ENCODE measurements at regions not wholly inside any gene's neighbourhood (a gene's known extent, or its start where the extent isn't known, plus 50 kb on each side); places are given as distances from the start of the nearest gene placed in this dataset.

DNA sequence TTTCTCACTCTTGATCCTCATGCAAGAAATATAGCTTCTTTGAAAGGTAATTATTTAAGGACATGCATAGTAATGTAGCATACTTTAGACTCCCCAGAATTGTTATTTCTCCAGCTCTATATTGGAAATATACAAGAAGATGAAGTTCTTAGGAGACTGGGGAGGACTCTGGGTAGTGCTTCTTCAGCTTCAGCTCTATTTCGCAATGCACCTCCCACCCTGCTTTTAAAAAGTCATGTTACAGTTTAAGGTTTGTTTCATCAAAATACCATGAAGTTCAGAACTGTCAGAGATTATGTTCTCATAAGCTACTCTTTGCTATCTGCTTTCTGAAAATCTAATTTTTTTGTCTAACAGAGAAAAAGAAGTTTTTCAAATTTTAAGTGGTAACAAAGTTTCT is 586.2 kb upstream of the ADGRL4 start:
- Histone ChIP-seq H3K9me3 (ENCODE audit: control insufficient read depth, low read length) (no peaks in the 10 kb centered on the region), H3K27ac (ENCODE audit: low read depth, low read length) (no peak overlapping the region), H3K4me1 (ENCODE audit: control insufficient read depth, insufficient read depth, low read length) (peaks cover 6% of the 10 kb centered on the region), H3K9ac (ENCODE audit: extremely low read depth, low read length, poor library complexity, severe bottlenecking) (no peak overlapping the region), H3K27me3 (ENCODE audit: control insufficient read depth, insufficient read depth, low read length, poor library complexity, severe bottlenecking) (no peaks in the 10 kb centered on the region), H3K4me3 (ENCODE audit: low read length) (no peak overlapping the region), H3K36me3 (ENCODE audit: control insufficient read depth, insufficient read depth, low read length) (no peaks in the 10 kb centered on the region)
- peaks cover 12% of the 10 kb centered on the region for H3K9me3 Mint-ChIP-seq
- DNase-seq: no peak
- WGBS, 2 experiments (ENCODE audit: insufficient coverage in 1 of 2, insufficient read length in 1 of 2): 94% methylated on average over 1 of the region's 1 CpG; no CpG with 5 or more reads in 1 of the 2 experiments
- no peaks in the 10 kb centered on the region for H3K27me3 Mint-ChIP-seq (ENCODE audit: insufficient read depth)
- H3K36me3 Mint-ChIP-seq (ENCODE audit: low read depth): peaks cover 13% of the 10 kb centered on the region
- H3K4me1 Mint-ChIP-seq: peaks cover 24% of the 10 kb centered on the region
- no peak overlapping the region for H3K4me3 Mint-ChIP-seq
- TF ChIP-seq, protein P1, sequence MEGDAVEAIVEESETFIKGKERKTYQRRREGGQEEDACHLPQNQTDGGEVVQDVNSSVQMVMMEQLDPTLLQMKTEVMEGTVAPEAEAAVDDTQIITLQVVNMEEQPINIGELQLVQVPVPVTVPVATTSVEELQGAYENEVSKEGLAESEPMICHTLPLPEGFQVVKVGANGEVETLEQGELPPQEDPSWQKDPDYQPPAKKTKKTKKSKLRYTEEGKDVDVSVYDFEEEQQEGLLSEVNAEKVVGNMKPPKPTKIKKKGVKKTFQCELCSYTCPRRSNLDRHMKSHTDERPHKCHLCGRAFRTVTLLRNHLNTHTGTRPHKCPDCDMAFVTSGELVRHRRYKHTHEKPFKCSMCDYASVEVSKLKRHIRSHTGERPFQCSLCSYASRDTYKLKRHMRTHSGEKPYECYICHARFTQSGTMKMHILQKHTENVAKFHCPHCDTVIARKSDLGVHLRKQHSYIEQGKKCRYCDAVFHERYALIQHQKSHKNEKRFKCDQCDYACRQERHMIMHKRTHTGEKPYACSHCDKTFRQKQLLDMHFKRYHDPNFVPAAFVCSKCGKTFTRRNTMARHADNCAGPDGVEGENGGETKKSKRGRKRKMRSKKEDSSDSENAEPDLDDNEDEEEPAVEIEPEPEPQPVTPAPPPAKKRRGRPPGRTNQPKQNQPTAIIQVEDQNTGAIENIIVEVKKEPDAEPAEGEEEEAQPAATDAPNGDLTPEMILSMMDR (conservative IDR thresholded peaks at IDR 0.05): no peak
- no peak overlapping the region for H3K27ac Mint-ChIP-seq

DNA sequence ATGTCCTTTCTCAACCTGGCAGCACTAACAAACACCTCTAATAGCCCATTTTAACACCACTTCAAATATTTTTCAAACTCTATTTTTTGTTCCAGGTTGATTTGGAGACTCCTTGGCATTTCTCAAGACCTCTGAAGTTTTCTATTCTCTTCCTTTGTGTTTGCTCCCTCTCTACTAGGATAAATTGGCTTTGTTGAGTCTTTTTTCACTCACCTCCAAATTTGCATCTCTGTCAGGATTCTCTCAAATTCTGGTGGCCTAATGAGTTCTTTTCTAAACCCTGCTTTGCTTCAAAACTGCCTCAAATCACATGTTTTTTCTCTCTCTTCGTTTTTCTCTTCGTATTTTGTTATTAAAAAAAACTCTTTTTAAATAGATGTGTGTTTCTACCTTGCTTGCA is 582.2 kb upstream of the ADGRL4 start:
- Histone ChIP-seq H3K9me3 (ENCODE audit: control insufficient read depth, low read length) (peaks cover 19% of the 10 kb centered on the region), H3K4me3 (ENCODE audit: low read length) (no peak overlapping the region), H3K27ac (ENCODE audit: low read depth, low read length) (no peak overlapping the region), H3K9ac (ENCODE audit: extremely low read depth, low read length, poor library complexity, severe bottlenecking) (no peak overlapping the region), H3K27me3 (ENCODE audit: control insufficient read depth, insufficient read depth, low read length, poor library complexity, severe bottlenecking) (no peaks in the 10 kb centered on the region), H3K36me3 (ENCODE audit: control insufficient read depth, insufficient read depth, low read length) (no peaks in the 10 kb centered on the region), H3K4me1 (ENCODE audit: control insufficient read depth, insufficient read depth, low read length) (peaks cover 6% of the 10 kb centered on the region)
- no peak for DNase-seq
- Mint-ChIP-seq H3K4me1 (peaks cover 24% of the 10 kb centered on the region), H3K27ac (peak overlapping the region; percentile 85), H3K27me3 (ENCODE audit: insufficient read depth) (no peaks in the 10 kb centered on the region), H3K9me3 (peaks cover 23% of the 10 kb centered on the region), H3K36me3 (ENCODE audit: low read depth) (peaks cover 12% of the 10 kb centered on the region), H3K4me3 (no peak overlapping the region)
- TF ChIP-seq, protein P1 (conservative IDR thresholded peaks at IDR 0.05): no peak
- 20% methylated on average over 1 of the region's 2 CpGs; no CpG with 5 or more reads in 1 of the 2 experiments for WGBS, 2 experiments (ENCODE audit: insufficient coverage in 1 of 2, insufficient read length in 1 of 2)

DNA sequence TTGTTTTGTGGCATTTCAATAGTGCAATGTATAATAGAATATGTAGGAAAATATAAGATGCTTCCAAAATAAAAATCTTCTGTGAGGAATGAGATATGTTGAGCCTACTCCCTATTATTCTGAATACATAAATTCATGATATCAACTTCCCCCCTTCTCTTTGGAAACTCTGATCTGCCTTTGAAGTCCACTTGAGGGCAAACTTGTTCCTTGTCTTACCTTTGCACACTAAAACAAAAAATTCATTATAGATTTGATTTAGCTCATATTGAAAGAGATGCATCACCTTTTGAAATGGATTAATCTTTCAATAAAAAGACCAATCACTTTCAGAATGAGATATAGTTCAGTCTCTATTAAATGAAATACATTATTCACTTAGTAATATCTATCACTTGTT is 580.7 kb upstream of the ADGRL4 start:
- Mint-ChIP-seq H3K4me3 (no peak overlapping the region), H3K9me3 (peaks cover 30% of the 10 kb centered on the region), H3K4me1 (peaks cover 23% of the 10 kb centered on the region), H3K36me3 (ENCODE audit: low read depth) (peaks cover 12% of the 10 kb centered on the region), H3K27me3 (ENCODE audit: insufficient read depth) (no peaks in the 10 kb centered on the region), H3K27ac (no peak overlapping the region)
- Histone ChIP-seq H3K4me3 (ENCODE audit: low read length) (no peak overlapping the region), H3K9ac (ENCODE audit: extremely low read depth, low read length, poor library complexity, severe bottlenecking) (no peak overlapping the region), H3K27ac (ENCODE audit: low read depth, low read length) (no peak overlapping the region), H3K27me3 (ENCODE audit: control insufficient read depth, insufficient read depth, low read length, poor library complexity, severe bottlenecking) (no peaks in the 10 kb centered on the region), H3K36me3 (ENCODE audit: control insufficient read depth, insufficient read depth, low read length) (no peaks in the 10 kb centered on the region), H3K4me1 (ENCODE audit: control insufficient read depth, insufficient read depth, low read length) (peaks cover 6% of the 10 kb centered on the region), H3K9me3 (ENCODE audit: control insufficient read depth, low read length) (peaks cover 30% of the 10 kb centered on the region)
- no peak for DNase-seq
- TF ChIP-seq, protein P1 (conservative IDR thresholded peaks at IDR 0.05): peak; percentile 41

Data from endodermal cell (in vitro differentiated cells).